HS-27A (cell line): ENCODE measurements at regions not wholly inside any gene's neighbourhood (a gene's known extent, or its start where the extent isn't known, plus 50 kb on each side); places are given as distances from the start of the nearest gene placed in this dataset.
"Not testable (repeated sequence)": the region's sequence is repeated elsewhere in the genome, so short reads cannot be mapped to it uniquely, and the experiment has no call there.

Experiments used
- DNase-seq: peaks from one replicate; pipeline ENCODE4 v3.0.0-alpha.2; 2012; ENCODE audit warnings: low read depth, missing footprints

- DNase-seq = no peak
These were observed 446.4 kb upstream of the CCNG1 start for GRCh38 chr5:162990856-162991497.

GRCh38 chr5:162995568-162995967 lies 441.8 kb upstream of the CCNG1 start:
- no peak for DNase-seq

GRCh38 chr5:162996053-162996452 lies 441.3 kb upstream of the CCNG1 start:
- no peak for DNase-seq

- DNase-seq = no peak
These were observed 431.4 kb upstream of the CCNG1 start for GRCh38 chr5:163005949-163006348.

- no peak for DNase-seq
These were observed 414.7 kb upstream of the CCNG1 start for GRCh38 chr5:163022582-163023128.

- DNase-seq = no peak
These were observed 413.5 kb upstream of the CCNG1 start for GRCh38 chr5:163023846-163024245.

GRCh38 chr5:163024936-163025335 lies 412.5 kb upstream of the CCNG1 start:
- no peak for DNase-seq

- DNase-seq = no peak
These were observed 403.7 kb upstream of the CCNG1 start for GRCh38 chr5:163033656-163034055.

GRCh38 chr5:163041254-163041653 lies 396.1 kb upstream of the CCNG1 start:
- DNase-seq = no peak

- DNase-seq = no peak
These were observed 357.8 kb upstream of the CCNG1 start for GRCh38 chr5:163079618-163080017.

- no peak for DNase-seq
These were observed 348.2 kb upstream of the CCNG1 start for GRCh38 chr5:163089230-163089629.

GRCh38 chr5:163089926-163090325 lies 347.5 kb upstream of the CCNG1 start:
- no peak for DNase-seq

- DNase-seq = no peak
These were observed 342.8 kb upstream of the CCNG1 start for GRCh38 chr5:163094492-163095180.

GRCh38 chr5:163104464-163104863 lies 332.9 kb upstream of the CCNG1 start:
- DNase-seq = no peak

GRCh38 chr5:163105456-163105855 lies 331.9 kb upstream of the CCNG1 start:
- DNase-seq = no peak

GRCh38 chr5:163106098-163106497 lies 331.3 kb upstream of the CCNG1 start:
- DNase-seq = no peak

- DNase-seq = no peak
These were observed 329.0 kb upstream of the CCNG1 start for GRCh38 chr5:163108351-163108750.

GRCh38 chr5:163115011-163115410 lies 322.4 kb upstream of the CCNG1 start:
- no peak for DNase-seq

GRCh38 chr5:163116618-163117017 lies 320.8 kb upstream of the CCNG1 start:
- not testable (repeated sequence) for DNase-seq

- no peak for DNase-seq
These were observed 303.3 kb upstream of the CCNG1 start for GRCh38 chr5:163134061-163134460.

- DNase-seq = no peak
These were observed 301.5 kb upstream of the CCNG1 start for GRCh38 chr5:163135849-163136248.

GRCh38 chr5:163161512-163161911 lies 275.9 kb upstream of the CCNG1 start:
- DNase-seq = no peak

- no peak for DNase-seq
These were observed 274.8 kb upstream of the CCNG1 start for GRCh38 chr5:163162645-163163044.

- DNase-seq = no peak
These were observed 273.5 kb upstream of the CCNG1 start for GRCh38 chr5:163163858-163164257.
